Transverse colon (tissue), 4 donors: ENCODE measurements at regions not wholly inside any gene's neighbourhood (a gene's known extent, or its start where the extent isn't known, plus 50 kb on each side); places are given as distances from the start of the nearest gene placed in this dataset.

ENCODE experiments used
- DNase-seq: peaks from one replicate; pipeline ENCODE4 v3.0.0-alpha.2; 2019
- H3K27ac ChIP-seq, 4 donors: fragments of 200-600 bp; sonication (generic); 2 replicates each; pipeline ENCODE4 v1.5.1; 2016 to 2018; ENCODE audit warnings: inconsistent platforms in 4 of 4
- H3K27me3 ChIP-seq: fragments of 200-600 bp; sonication (generic); 2 replicates; pipeline ENCODE4 v1.5.1; 2017; ENCODE audit warnings: inconsistent platforms
- H3K36me3 ChIP-seq, 4 donors: fragments of 200-600 bp; sonication (generic); 2 replicates each; pipeline ENCODE4 v1.5.1; 2017 to 2019; ENCODE audit warnings: inconsistent platforms in 4 of 4
- H3K4me1 ChIP-seq, 4 donors: fragments of 200-600 bp; sonication (generic); 2 replicates each; pipeline ENCODE4 v1.5.1; 2017 to 2020; ENCODE audit warnings: inconsistent platforms in 4 of 4
- H3K4me3 ChIP-seq, 4 donors: fragments of 200-600 bp; sonication (generic); 1 replicate in 1 of 4; 2 replicates in 3 of 4; pipeline versions ENCODE4 v1.5.1 to v1.6.1; 2017 to 2019; ENCODE audit warnings: inconsistent platforms in 4 of 4
- H3K9me3 ChIP-seq, 2 donors: fragments of 200-600 bp; sonication (generic); 2 replicates each; pipeline ENCODE4 v1.5.1; 2017 to 2019; ENCODE audit warnings: inconsistent platforms in 2 of 2
- CTCF ChIP-seq, 5 experiments: fragments of 200-600 bp in 3 of 5; fragments of 450-650 bp in 2 of 5; sonication (generic) in 3 of 5; IDR thresholded peaks; 1 replicate in 2 of 5; 2 replicates in 3 of 5; pipeline ENCODE4 v1.5.1; 2016 to 2017; ENCODE audit warnings: antibody characterized with exemption in 5 of 5, inconsistent platforms in 3 of 5, mild to moderate bottlenecking in 2 of 5, moderate library complexity in 1 of 5
- EP300 ChIP-seq: sonication (generic); formaldehyde crosslinking; IDR thresholded peaks from one replicate; pipeline ENCODE4 v1.6.1; 2017; ENCODE audit warnings: antibody characterized with exemption, low read depth
- POLR2A ChIP-seq: fragments of 450-650 bp; IDR thresholded peaks from one replicate; pipeline ENCODE4 v1.6.1; 2016; ENCODE audit warnings: antibody characterized with exemption, mild to moderate bottlenecking, moderate library complexity
- POLR2AphosphoS5 ChIP-seq, 3 donors: sonication (generic); formaldehyde crosslinking; IDR thresholded peaks; one replicate each; pipeline ENCODE4 v1.6.1; 2016; ENCODE audit warnings: antibody characterized with exemption in 3 of 3
- WGBS, 2 donors: methylation state at CpG; one replicate each; pipeline ENCODE4 v1.1.5; 2018; ENCODE audit warnings: low coverage in 1 of 2; 5-methylcytosine and 5-hydroxymethylcytosine counted together
- in situ Hi-C, 4 donors: fragments of 200-750 bp; cut with MboI; loops; one replicate each; pipeline versions ENCODE4 v1.15.0 to v1.15.1; 2017; ENCODE audit warnings: low sequenced_read_pairs in 3 of 4, low pct_ligation_motif_present in 1 of 4, low pct_unique_long_range_greater_than_20kb in 1 of 4
- intact Hi-C: fragments of 100-400 bp; cut with DNase I; formaldehyde crosslinking; loops from one replicate; pipeline ENCODE4 v1.15.1; 2023; ENCODE audit warnings: low total_unique reads

- intact Hi-C loops (no loop called here), in situ Hi-C loops (no loop called here)
- Histone ChIP-seq H3K27me3 (no peaks in the 10 kb centered on the region), H3K4me1 (peaks cover 0 to 16% (median 4%) of the 10 kb centered on the region in 4 donors), H3K4me3 (no peak overlapping the region), H3K36me3 (no peaks in the 10 kb centered on the region), H3K27ac (peak overlapping the region in 3 of 4 donors; percentile 25 to 50 (median 47)), H3K9me3 (no peaks in the 10 kb centered on the region)
- no peak for TF ChIP-seq EP300
- TF ChIP-seq POLR2A: no peak
- no peak for TF ChIP-seq CTCF (IDR thresholded peaks at IDR 0.05)
- no peak for TF ChIP-seq POLR2AphosphoS5 (IDR thresholded peaks at IDR 0.05)
- 41 to 74% methylated on average over 4 to 9 of the region's 9 CpGs for WGBS, 2 donors
- peak; percentile 24 for DNase-seq
Measured at GRCh38 chr5:101260857-101261256, 357.8 kb upstream of the ST8SIA4 start.

DNA sequence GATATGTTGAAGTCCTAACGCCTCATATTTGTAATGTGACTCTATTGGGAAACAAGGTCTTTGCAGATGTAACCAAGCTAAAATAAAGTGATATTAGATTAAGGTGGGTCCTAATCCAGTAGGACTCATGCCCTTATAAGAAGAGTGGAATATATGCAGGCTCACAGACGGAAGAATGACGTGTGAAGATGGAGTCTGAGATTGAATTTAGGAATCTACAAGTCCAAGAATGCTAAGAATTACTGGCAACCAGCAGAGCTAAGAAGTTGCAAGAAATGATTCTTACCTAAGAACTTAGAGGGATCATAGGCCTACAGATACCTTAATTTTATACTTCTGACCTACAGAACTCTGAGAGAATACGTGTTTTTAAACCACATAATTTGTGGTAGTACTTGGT, 350.0 kb upstream of the ST8SIA4 start:
- H3K4me3 ChIP-seq: no peak overlapping the region
- no peak for DNase-seq
- intact Hi-C loops (no loop called here), in situ Hi-C loops (no loop called here)
- no peaks in the 10 kb centered on the region for H3K27me3 ChIP-seq
- H3K27ac ChIP-seq: no peak overlapping the region
- H3K4me1 ChIP-seq: no peaks in the 10 kb centered on the region
- no peak for TF ChIP-seq CTCF (IDR thresholded peaks at IDR 0.05)
- no peak for TF ChIP-seq POLR2AphosphoS5 (IDR thresholded peaks at IDR 0.05)
- TF ChIP-seq POLR2A: no peak
- TF ChIP-seq EP300: no peak
- H3K36me3 ChIP-seq: no peaks in the 10 kb centered on the region
- WGBS, 2 donors: 84 to 87% methylated on average over 4 of the region's 4 CpGs
- H3K9me3 ChIP-seq: no peaks in the 10 kb centered on the region

- no peak overlapping the region for H3K4me3 ChIP-seq
- H3K4me1 ChIP-seq: no peaks in the 10 kb centered on the region
- H3K27me3 ChIP-seq: no peaks in the 10 kb centered on the region
- H3K9me3 ChIP-seq: no peaks in the 10 kb centered on the region
- no peak for DNase-seq
- no peak overlapping the region for H3K27ac ChIP-seq
- intact Hi-C loops (no loop called here), in situ Hi-C loops (no loop called here)
- TF ChIP-seq EP300 (no peak), POLR2AphosphoS5 (IDR thresholded peaks at IDR 0.05) (no peak), POLR2A (no peak), CTCF (IDR thresholded peaks at IDR 0.05) (no peak)
- WGBS, 2 donors: 88 to 95% methylated on average over 1 of the region's 1 CpG
- H3K36me3 ChIP-seq: no peaks in the 10 kb centered on the region
Measured at GRCh38 chr5:101244621-101245020, 341.5 kb upstream of the ST8SIA4 start.

DNA sequence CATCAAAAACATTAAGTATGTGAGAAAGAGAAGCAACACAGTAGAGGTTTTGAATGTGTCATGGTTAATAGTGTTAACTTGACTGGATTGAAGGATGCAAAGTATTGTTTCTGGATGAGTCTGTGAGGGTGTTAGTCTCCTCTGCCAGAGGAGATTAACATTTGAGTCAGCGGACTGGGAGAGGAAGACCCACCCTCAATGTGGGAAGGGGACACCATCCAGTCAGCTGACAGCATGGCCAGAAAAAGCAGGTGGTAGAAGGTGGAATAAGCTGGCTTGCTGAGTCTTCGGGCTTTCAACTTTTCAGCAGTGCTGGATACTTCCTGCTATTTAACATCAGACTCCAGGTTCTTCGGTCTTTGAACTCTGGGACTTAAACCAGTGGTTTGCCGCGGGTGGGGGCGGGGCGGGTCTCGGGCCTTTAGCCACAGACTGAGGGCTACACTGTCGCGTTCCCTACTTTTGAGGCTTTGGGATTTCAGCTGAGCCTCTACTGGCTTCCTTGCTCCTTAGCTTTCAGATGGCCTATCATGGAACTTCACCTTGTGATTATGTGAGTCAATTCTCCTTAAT, 309.9 kb upstream of the ST8SIA4 start:
- H3K36me3 ChIP-seq: no peaks in the 10 kb centered on the region
- no peak for DNase-seq
- intact Hi-C loops: no loop called here

More for the DNA sequence above, 309.9 kb upstream of the ST8SIA4 start:
- Histone ChIP-seq H3K4me1 (no peaks in the 10 kb centered on the region), H3K27ac (no peak overlapping the region), H3K9me3 (no peaks in the 10 kb centered on the region), H3K4me3 (no peak overlapping the region), H3K27me3 (no peaks in the 10 kb centered on the region)
- TF ChIP-seq POLR2AphosphoS5 (IDR thresholded peaks at IDR 0.05) (no peak), EP300 (no peak), POLR2A (no peak), CTCF (IDR thresholded peaks at IDR 0.05) (no peak)
- 85 to 93% methylated on average over 5 to 10 of the region's 10 CpGs for WGBS, 2 donors
- in situ Hi-C loops: no loop called here
